Uterus (tissue), 2 donors: ENCODE measurements at regions not wholly inside any gene's neighbourhood (a gene's known extent, or its start where the extent isn't known, plus 50 kb on each side); places are given as distances from the start of the nearest gene placed in this dataset.
"Not testable (repeated sequence)": the region's sequence is repeated elsewhere in the genome, so short reads cannot be mapped to it uniquely, and the experiment has no call there.

ENCODE experiments used
- POLR2A ChIP-seq, 2 donors: fragments of 450-650 bp; IDR thresholded peaks; one replicate each; pipeline ENCODE4 v1.6.1; 2016; ENCODE audit warnings: antibody characterized with exemption in 2 of 2, mild to moderate bottlenecking in 1 of 2, moderate library complexity in 1 of 2
- TF ChIP-seq, protein P1 (sequence below), 4 experiments: fragments of 200-600 bp in 2 of 4; fragments of 450-650 bp in 2 of 4; sonication (generic) in 2 of 4; IDR thresholded peaks; one replicate each; pipeline ENCODE4 v1.5.1; 2016 to 2019; ENCODE audit warnings: antibody characterized with exemption in 4 of 4, mild to moderate bottlenecking in 2 of 4, moderate library complexity in 1 of 4

DNA sequence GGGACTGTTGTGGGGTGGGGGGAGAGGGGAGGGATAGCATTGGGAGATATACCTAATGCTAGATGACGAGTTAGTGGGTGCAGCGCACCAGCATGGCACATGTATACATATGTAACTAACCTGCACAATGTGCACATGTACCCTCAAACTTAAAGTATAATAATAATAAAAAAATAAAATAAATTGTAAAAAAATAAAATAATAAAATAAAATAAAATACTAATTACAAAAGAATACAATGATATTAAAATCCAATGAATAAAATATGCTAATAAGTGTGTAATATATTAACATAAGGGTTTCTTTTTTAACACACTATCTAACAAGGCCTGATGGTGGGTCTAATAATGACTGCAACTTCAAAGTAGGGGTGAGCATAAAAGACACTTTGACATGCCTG is 177.6 kb downstream of the CPEB2 start:
- TF ChIP-seq, protein P1, sequence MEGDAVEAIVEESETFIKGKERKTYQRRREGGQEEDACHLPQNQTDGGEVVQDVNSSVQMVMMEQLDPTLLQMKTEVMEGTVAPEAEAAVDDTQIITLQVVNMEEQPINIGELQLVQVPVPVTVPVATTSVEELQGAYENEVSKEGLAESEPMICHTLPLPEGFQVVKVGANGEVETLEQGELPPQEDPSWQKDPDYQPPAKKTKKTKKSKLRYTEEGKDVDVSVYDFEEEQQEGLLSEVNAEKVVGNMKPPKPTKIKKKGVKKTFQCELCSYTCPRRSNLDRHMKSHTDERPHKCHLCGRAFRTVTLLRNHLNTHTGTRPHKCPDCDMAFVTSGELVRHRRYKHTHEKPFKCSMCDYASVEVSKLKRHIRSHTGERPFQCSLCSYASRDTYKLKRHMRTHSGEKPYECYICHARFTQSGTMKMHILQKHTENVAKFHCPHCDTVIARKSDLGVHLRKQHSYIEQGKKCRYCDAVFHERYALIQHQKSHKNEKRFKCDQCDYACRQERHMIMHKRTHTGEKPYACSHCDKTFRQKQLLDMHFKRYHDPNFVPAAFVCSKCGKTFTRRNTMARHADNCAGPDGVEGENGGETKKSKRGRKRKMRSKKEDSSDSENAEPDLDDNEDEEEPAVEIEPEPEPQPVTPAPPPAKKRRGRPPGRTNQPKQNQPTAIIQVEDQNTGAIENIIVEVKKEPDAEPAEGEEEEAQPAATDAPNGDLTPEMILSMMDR (IDR thresholded peaks at IDR 0.05), result not testable (repeated sequence)
- TF ChIP-seq POLR2A (IDR thresholded peaks at IDR 0.05), result not testable (repeated sequence)
